K562 (cell line): ENCODE measurements at regions not wholly inside any gene's neighbourhood (a gene's known extent, or its start where the extent isn't known, plus 50 kb on each side); places are given as distances from the start of the nearest gene placed in this dataset.

ENCODE experiments used
- ATAC-seq: fragments of 200-7000 bp; cut with Tn5 transposase; 3 replicates; pipeline ENCODE4 v1.9.1; 2020; ENCODE audit warnings: moderate library complexity
- BruUV-seq: library from RNA; stranded (reverse); fragments of 400-500 nt; replicated peaks from 2 replicates; lab custom pipeline; 2021; lab: Mats Ljungman, UMichigan
- CTCF ChIA-PET: fragments of 300-600 bp; formaldehyde crosslinking; extraction: SDS; loops from one replicate; lab custom pipeline; 2021; ENCODE audit warnings: low intra/inter-chr PET ratio; lab: Yijun Ruan, JAX
- POLR2A ChIA-PET: fragments of 300-600, 350-650 bp; sonication (Branson Sonifier 250); formaldehyde crosslinking; extraction: SDS; loops from one replicate; lab custom pipeline; 2021; ENCODE audit warnings: antibody characterized with exemption, inconsistent platforms; lab: Yijun Ruan, JAX
- DNase-seq, 4 experiments: peaks; one replicate each; pipeline versions ENCODE4 v3.0.0 to v3.0.0-alpha.2; 2011 to 2018; ENCODE audit warnings: low spot score in 3 of 4, mixed read lengths in 3 of 4; ENCODE audit errors: extremely low read depth in 1 of 4
- FAIRE-seq: peaks from 2 replicates; lab custom pipeline; 2011; peaks lifted over from hg19 to GRCh38; lab: Jason Lieb, UNC
- H2AFZ ChIP-seq: 2 replicates; pipeline ENCODE4 v1.6.0; 2011; ENCODE audit warnings: low read depth, low read length, control low read depth, inconsistent platforms
- H3K27ac ChIP-seq: fragments of 200-600 bp; 3 replicates; pipeline ENCODE4 v1.8.0; 2011; ENCODE audit warnings: low read depth, mild to moderate bottlenecking, control low read depth, inconsistent platforms, low read length, moderate library complexity, mixed read lengths; ENCODE audit errors: extremely low read depth
- H3K27me3 ChIP-seq, 2 experiments: fragments of 300-600 bp in 1 of 2; 2 replicates in 1 of 2; 3 replicates in 1 of 2; pipeline versions ENCODE4 v1.6.0 to v1.8.0; 2011; ENCODE audit warnings: inconsistent platforms in 2 of 2, low read length in 2 of 2, mild to moderate bottlenecking in 1 of 2, mixed read lengths in 1 of 2, moderate library complexity in 1 of 2; ENCODE audit not compliant: control insufficient read depth in 2 of 2, insufficient read depth in 2 of 2
- H3K36me3 ChIP-seq: fragments of 300-600 bp; 3 replicates; pipeline ENCODE4 v1.8.0; 2011; ENCODE audit warnings: mild to moderate bottlenecking, low read length, inconsistent platforms; ENCODE audit not compliant: control insufficient read depth, insufficient read depth
- H3K4me1 ChIP-seq, 2 experiments: fragments of 200-600 bp in 1 of 2; replicated peaks in 1 of 2; 2 replicates in 1 of 2; 3 replicates in 1 of 2; pipeline versions ENCODE4 v1.5.1 to v1.8.0; 2011; ENCODE audit warnings: inconsistent platforms in 2 of 2, low read length in 2 of 2, mild to moderate bottlenecking in 1 of 2, mixed read lengths in 1 of 2, moderate library complexity in 1 of 2; ENCODE audit not compliant: control insufficient read depth in 2 of 2, insufficient read depth in 2 of 2
- H3K4me2 ChIP-seq: 2 replicates; pipeline ENCODE4 v1.6.1; 2011; ENCODE audit warnings: low read length, control low read depth, inconsistent platforms, mixed read lengths; ENCODE audit not compliant: insufficient read depth
- H3K4me3 ChIP-seq: fragments of 200-600 bp; sonication (generic), shearing (Covaris generic); 2 replicates; pipeline ENCODE4 v1.5.1; 2016; ENCODE audit warnings: control low read depth, inconsistent platforms
- H3K79me2 ChIP-seq: fragments of 200-600 bp; 3 replicates; pipeline ENCODE4 v1.8.0; 2011; ENCODE audit warnings: low read length, inconsistent platforms; ENCODE audit not compliant: control insufficient read depth, insufficient read depth
- H3K9ac ChIP-seq, 2 experiments: 2 replicates each; pipeline versions ENCODE4 v1.6.0 to v1.6.1; 2011; ENCODE audit warnings: low read depth in 2 of 2, low read length in 2 of 2, control low read depth in 1 of 2, inconsistent platforms in 1 of 2, mild to moderate bottlenecking in 1 of 2, mixed read lengths in 1 of 2; ENCODE audit not compliant: insufficient read depth in 1 of 2
- H3K9me1 ChIP-seq: one replicate; pipeline ENCODE4 v1.6.0; 2011; ENCODE audit warnings: inconsistent platforms, mild to moderate bottlenecking, low read length, moderate library complexity; ENCODE audit not compliant: control insufficient read depth, insufficient read depth
- H3K9me3 ChIP-seq: replicated peaks from 2 replicates; pipeline ENCODE4 v1.5.1; 2011; ENCODE audit warnings: low read depth, low read length, inconsistent platforms; ENCODE audit not compliant: control insufficient read depth, insufficient read depth
- H4K20me1 ChIP-seq: replicated peaks from 2 replicates; pipeline ENCODE4 v1.6.1; 2011; ENCODE audit warnings: low read length, inconsistent platforms, mixed read lengths; ENCODE audit not compliant: control insufficient read depth, insufficient read depth
- CREB3 ChIP-seq: fragments of 450-650 bp; conservative IDR thresholded peaks from 2 replicates; pipeline ENCODE4 v1.6.1; 2016; ENCODE audit warnings: missing genetic modification characterization, low read depth, mild to moderate bottlenecking, missing compliant biosample characterization, moderate library complexity
- DLX4 ChIP-seq: fragments of 250-450 bp; sonication (Bioruptor Pico); IDR thresholded peaks from 2 replicates; pipeline ENCODE4 v1.6.1; 2021; ENCODE audit warnings: mild to moderate bottlenecking
- POLR3G ChIP-seq: IDR thresholded peaks from 2 replicates; pipeline ENCODE4 v1.6.1; 2011; ENCODE audit not compliant: insufficient read length, insufficient replicate concordance; ENCODE audit errors: extremely low read depth
- SMAD3 ChIP-seq: fragments of 450-650 bp; formaldehyde crosslinking; conservative IDR thresholded peaks from 2 replicates; pipeline ENCODE4 v1.4.0; 2020; ENCODE audit warnings: mild to moderate bottlenecking
- TBP ChIP-seq: optimal IDR thresholded peaks from 2 replicates; pipeline ENCODE3; 2011; ENCODE audit warnings: low read depth, low read length, improper control_type of control experiment
- TRIM28 ChIP-seq: fragments of 450-650 bp; IDR thresholded peaks from 2 replicates; pipeline ENCODE4 v1.6.1; 2017
- ZBTB7A ChIP-seq: IDR thresholded peaks from 2 replicates; pipeline ENCODE4 v1.6.1; 2011; ENCODE audit warnings: low read depth, mild to moderate bottlenecking, low read length, moderate library complexity, borderline replicate concordance; ENCODE audit not compliant: control insufficient read depth
- ZNF121 ChIP-seq: sonication (generic); formaldehyde crosslinking; conservative IDR thresholded peaks from 2 replicates; pipeline ENCODE4 v1.8.0; 2022; ENCODE audit warnings: missing genetic modification reagents
- ZNF764 ChIP-seq: fragments of 250-450 bp; sonication (Bioruptor Pico); IDR thresholded peaks from 2 replicates; pipeline ENCODE4 v1.4.0; 2020; ENCODE audit warnings: low read depth, mild to moderate bottlenecking, moderate library complexity
- WGBS: fragments of 100-300 bp; shearing (Covaris generic); methylation state at CpG from one replicate; pipeline ENCODE4 v1.1.6; 2016; ENCODE audit warnings: low coverage, mixed read lengths; ENCODE audit not compliant: insufficient coverage; ENCODE audit errors: missing lambda C conversion rate; 5-methylcytosine and 5-hydroxymethylcytosine counted together
- in situ Hi-C: fragments of 300-500 bp; cut with MboI; formaldehyde crosslinking; loops from 4 replicates; pipeline ENCODE4 v1.15.0; 2018; ENCODE audit warnings: inconsistent platforms, mixed read lengths
- intact Hi-C: fragments of 100-400 bp; cut with micrococcal nuclease; formaldehyde crosslinking; loops from 2 replicates; pipeline ENCODE4 v1.14.2; 2022
- TF ChIP-seq, protein P1 (sequence below): fragments of 250-450 bp; sonication (Bioruptor Pico); IDR thresholded peaks from 2 replicates; pipeline ENCODE4 v1.8.0; 2022; ENCODE audit warnings: moderate library complexity, mild to moderate bottlenecking, inconsistent platforms
- TF ChIP-seq, protein P2 (sequence below): fragments of 250-450 bp; sonication (Bioruptor Pico); IDR thresholded peaks from 2 replicates; pipeline ENCODE4 v1.5.0; 2021; ENCODE audit warnings: mild to moderate bottlenecking, borderline replicate concordance
- TF ChIP-seq, protein P3 (sequence below): sonication (generic); IDR thresholded peaks from 2 replicates; pipeline ENCODE4 v1.6.1; 2016
- TF ChIP-seq, protein P4 (sequence below): fragments of 450-650 bp; formaldehyde crosslinking; IDR thresholded peaks from 2 replicates; pipeline ENCODE4 v1.4.0; 2020; ENCODE audit warnings: mild to moderate bottlenecking, moderate library complexity

GRCh38 chr9:1208157-1208556 lies 158.0 kb downstream of the DMRT2 start (continued):
- TF ChIP-seq, protein P1, sequence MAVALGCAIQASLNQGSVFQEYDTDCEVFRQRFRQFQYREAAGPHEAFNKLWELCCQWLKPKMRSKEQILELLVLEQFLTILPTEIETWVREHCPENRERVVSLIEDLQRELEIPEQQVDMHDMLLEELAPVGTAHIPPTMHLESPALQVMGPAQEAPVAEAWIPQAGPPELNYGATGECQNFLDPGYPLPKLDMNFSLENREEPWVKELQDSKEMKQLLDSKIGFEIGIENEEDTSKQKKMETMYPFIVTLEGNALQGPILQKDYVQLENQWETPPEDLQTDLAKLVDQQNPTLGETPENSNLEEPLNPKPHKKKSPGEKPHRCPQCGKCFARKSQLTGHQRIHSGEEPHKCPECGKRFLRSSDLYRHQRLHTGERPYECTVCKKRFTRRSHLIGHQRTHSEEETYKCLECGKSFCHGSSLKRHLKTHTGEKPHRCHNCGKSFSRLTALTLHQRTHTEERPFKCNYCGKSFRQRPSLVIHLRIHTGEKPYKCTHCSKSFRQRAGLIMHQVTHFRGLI, result no peak
- TF ChIP-seq CREB3 (no peak), TBP (no peak), SMAD3 (CRISPR knock-in tag) (no peak), TRIM28 (no peak)

DNA sequence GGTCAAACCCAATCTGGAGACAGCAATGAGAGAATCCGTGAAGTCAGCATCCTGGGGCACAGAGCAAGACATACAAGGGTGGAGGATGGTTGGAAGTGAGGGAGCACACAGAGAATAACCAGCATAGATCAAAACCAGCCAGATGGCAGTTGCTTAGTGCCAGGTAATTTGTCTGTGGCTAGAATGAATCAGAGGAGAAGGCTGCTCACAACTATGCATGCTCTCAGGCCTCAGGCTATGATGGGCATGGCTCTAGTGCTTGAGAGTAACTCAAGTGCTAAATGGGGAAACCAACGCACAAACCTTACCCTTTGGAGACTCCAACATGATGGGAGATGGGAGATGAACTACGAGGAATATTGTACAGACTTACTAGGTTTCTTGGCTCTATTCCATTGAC lies 160.8 kb downstream of the DMRT2 start:
- Histone ChIP-seq H3K27ac (no peak overlapping the region), H3K4me1 (no peaks in the 10 kb centered on the region), H3K9me3 (no peaks in the 10 kb centered on the region), H3K4me3 (no peak overlapping the region), H4K20me1 (no peaks in the 10 kb centered on the region), H2AFZ (no peak overlapping the region), H3K9me1 (no peaks in the 10 kb centered on the region), H3K4me2 (no peak overlapping the region), H3K79me2 (no peaks in the 10 kb centered on the region), H3K9ac (no peak overlapping the region), H3K36me3 (no peaks in the 10 kb centered on the region), H3K27me3 (no peaks in the 10 kb centered on the region)
- intact Hi-C loops, result no loop called here
- ATAC-seq (no peak), DNase-seq (no peak), FAIRE-seq (no peak)
- ChIA-PET CTCF (no interaction called here), POLR2A (no interaction called here)
- BruUV-seq, result no TSS peak
- 3% methylated on average over 3 of the region's 3 CpGs for whole genome bisulfite sequencing
- in situ Hi-C loops, result no loop called here
- TF ChIP-seq, protein P2, sequence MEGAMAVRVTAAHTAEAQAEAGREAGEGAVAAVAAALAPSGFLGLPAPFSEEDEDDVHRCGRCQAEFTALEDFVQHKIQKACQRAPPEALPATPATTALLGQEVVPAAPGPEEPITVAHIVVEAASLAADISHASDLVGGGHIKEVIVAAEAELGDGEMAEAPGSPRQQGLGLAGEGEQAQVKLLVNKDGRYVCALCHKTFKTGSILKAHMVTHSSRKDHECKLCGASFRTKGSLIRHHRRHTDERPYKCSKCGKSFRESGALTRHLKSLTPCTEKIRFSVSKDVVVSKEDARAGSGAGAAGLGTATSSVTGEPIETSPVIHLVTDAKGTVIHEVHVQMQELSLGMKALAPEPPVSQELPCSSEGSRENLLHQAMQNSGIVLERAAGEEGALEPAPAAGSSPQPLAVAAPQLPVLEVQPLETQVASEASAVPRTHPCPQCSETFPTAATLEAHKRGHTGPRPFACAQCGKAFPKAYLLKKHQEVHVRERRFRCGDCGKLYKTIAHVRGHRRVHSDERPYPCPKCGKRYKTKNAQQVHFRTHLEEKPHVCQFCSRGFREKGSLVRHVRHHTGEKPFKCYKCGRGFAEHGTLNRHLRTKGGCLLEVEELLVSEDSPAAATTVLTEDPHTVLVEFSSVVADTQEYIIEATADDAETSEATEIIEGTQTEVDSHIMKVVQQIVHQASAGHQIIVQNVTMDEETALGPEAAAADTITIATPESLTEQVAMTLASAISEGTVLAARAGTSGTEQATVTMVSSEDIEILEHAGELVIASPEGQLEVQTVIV, result no peak
- TF ChIP-seq DLX4 (CRISPR knock-in tag) (no peak), ZBTB7A (no peak), ZNF121 (CRISPR knock-in tag) (no peak), ZNF764 (no peak), POLR3G (no peak)
- TF ChIP-seq, protein P3, sequence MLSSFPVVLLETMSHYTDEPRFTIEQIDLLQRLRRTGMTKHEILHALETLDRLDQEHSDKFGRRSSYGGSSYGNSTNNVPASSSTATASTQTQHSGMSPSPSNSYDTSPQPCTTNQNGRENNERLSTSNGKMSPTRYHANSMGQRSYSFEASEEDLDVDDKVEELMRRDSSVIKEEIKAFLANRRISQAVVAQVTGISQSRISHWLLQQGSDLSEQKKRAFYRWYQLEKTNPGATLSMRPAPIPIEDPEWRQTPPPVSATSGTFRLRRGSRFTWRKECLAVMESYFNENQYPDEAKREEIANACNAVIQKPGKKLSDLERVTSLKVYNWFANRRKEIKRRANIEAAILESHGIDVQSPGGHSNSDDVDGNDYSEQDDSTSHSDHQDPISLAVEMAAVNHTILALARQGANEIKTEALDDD, result no peak
- TF ChIP-seq, protein P4, sequence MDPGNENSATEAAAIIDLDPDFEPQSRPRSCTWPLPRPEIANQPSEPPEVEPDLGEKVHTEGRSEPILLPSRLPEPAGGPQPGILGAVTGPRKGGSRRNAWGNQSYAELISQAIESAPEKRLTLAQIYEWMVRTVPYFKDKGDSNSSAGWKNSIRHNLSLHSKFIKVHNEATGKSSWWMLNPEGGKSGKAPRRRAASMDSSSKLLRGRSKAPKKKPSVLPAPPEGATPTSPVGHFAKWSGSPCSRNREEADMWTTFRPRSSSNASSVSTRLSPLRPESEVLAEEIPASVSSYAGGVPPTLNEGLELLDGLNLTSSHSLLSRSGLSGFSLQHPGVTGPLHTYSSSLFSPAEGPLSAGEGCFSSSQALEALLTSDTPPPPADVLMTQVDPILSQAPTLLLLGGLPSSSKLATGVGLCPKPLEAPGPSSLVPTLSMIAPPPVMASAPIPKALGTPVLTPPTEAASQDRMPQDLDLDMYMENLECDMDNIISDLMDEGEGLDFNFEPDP (CRISPR knock-in tag), result no peak
